Gastrocnemius medialis (tissue), 4 donors: ENCODE measurements at regions not wholly inside any gene's neighbourhood (a gene's known extent, or its start where the extent isn't known, plus 50 kb on each side); places are given as distances from the start of the nearest gene placed in this dataset.

Experiments
- ATAC-seq, 2 donors: fragments of 150-250 bp; one replicate each; pipeline ENCODE4 v1.9.1; 2016
- DNase-seq, 2 donors: peaks; one replicate each; pipeline ENCODE4 v3.0.0-alpha.2; 2019
- H3K27ac ChIP-seq, 4 donors: fragments of 200-600 bp; sonication (generic); 1 replicate in 1 of 4; 2 replicates in 3 of 4; pipeline ENCODE4 v1.5.1; 2016 to 2018; ENCODE audit warnings: mild to moderate bottlenecking in 2 of 4, moderate library complexity in 1 of 4
- H3K27me3 ChIP-seq, 3 donors: fragments of 200-600 bp; sonication (generic) in 2 of 3; 1 replicate in 1 of 3; 2 replicates in 2 of 3; pipeline versions ENCODE4 v1.5.1 to v1.6.0; 2016 to 2019; ENCODE audit warnings: mild to moderate bottlenecking in 1 of 3, moderate library complexity in 1 of 3
- H3K36me3 ChIP-seq, 2 donors: fragments of 200-600 bp; sonication (generic) in 1 of 2; one replicate each; pipeline ENCODE4 v1.5.1; 2017 to 2018
- H3K4me1 ChIP-seq, 2 donors: fragments of 200-600 bp; sonication (generic) in 1 of 2; one replicate each; pipeline ENCODE4 v1.5.1; 2016 to 2017; ENCODE audit warnings: mild to moderate bottlenecking in 2 of 2
- H3K4me3 ChIP-seq, 4 donors: fragments of 200-600 bp; sonication (generic) in 3 of 4; 1 replicate in 1 of 4; 2 replicates in 3 of 4; pipeline ENCODE4 v1.5.1; 2016 to 2019; ENCODE audit warnings: mild to moderate bottlenecking in 2 of 4
- H3K9me3 ChIP-seq, 3 donors: fragments of 200-600 bp; sonication (generic) in 2 of 3; 1 replicate in 1 of 3; 2 replicates in 2 of 3; pipeline ENCODE4 v1.5.1; 2016 to 2019
- CTCF ChIP-seq, 5 experiments: fragments of 450-650 bp in 3 of 5; fragments of 200-600 bp in 2 of 5; sonication (generic) in 2 of 5; IDR thresholded peaks in 4 of 5; conservative IDR thresholded peaks in 1 of 5; 1 replicate in 4 of 5; 2 replicates in 1 of 5; pipeline ENCODE4 v1.5.1; 2016 to 2019; ENCODE audit warnings: antibody characterized with exemption in 5 of 5, mild to moderate bottlenecking in 3 of 5, moderate library complexity in 3 of 5
- POLR2A ChIP-seq, 2 donors: fragments of 450-650 bp; IDR thresholded peaks; one replicate each; pipeline ENCODE4 v1.6.1; 2017; ENCODE audit warnings: antibody characterized with exemption in 2 of 2, mild to moderate bottlenecking in 2 of 2, moderate library complexity in 2 of 2
- in situ Hi-C, 4 donors: fragments of 200-750 bp; cut with MboI; loops; one replicate each; pipeline versions ENCODE4 v1.15.0 to v1.8.0; 2017; ENCODE audit warnings: low sequenced_read_pairs in 4 of 4
- intact Hi-C: fragments of 100-400 bp; cut with DNase I; formaldehyde crosslinking; loops from one replicate; pipeline ENCODE4 v1.15.1; 2023; ENCODE audit warnings: low total_unique reads

- Histone ChIP-seq H3K27me3 (no peaks in the 10 kb centered on the region), H3K4me3 (no peak overlapping the region), H3K9me3 (no peaks in the 10 kb centered on the region), H3K4me1 (no peaks in the 10 kb centered on the region), H3K36me3 (no peaks in the 10 kb centered on the region), H3K27ac (no peak overlapping the region)
- TF ChIP-seq POLR2A (IDR thresholded peaks at IDR 0.05) (no peak), CTCF (IDR thresholded peaks at IDR 0.05 in 4 of 5, conservative IDR thresholded peaks at IDR 0.05 in 1 of 5) (no peak)
- no peak for DNase-seq
- no peak for ATAC-seq
- in situ Hi-C loops (no loop called here), intact Hi-C loops (no loop called here)
Measured at GRCh38 chr10:111789821-111790220, 393.7 kb downstream of the GPAM start.

GRCh38 chr10:111801841-111802240 is 381.7 kb downstream of the GPAM start:
- in situ Hi-C loops (no loop called here), intact Hi-C loops (no loop called here)
- no peak for DNase-seq
- H3K36me3 ChIP-seq, result no peaks in the 10 kb centered on the region
- no peaks in the 10 kb centered on the region for H3K9me3 ChIP-seq
- ATAC-seq, result no peak
- no peak overlapping the region for H3K4me3 ChIP-seq
- no peaks in the 10 kb centered on the region for H3K27me3 ChIP-seq
- H3K27ac ChIP-seq, result no peak overlapping the region
- H3K4me1 ChIP-seq, result no peaks in the 10 kb centered on the region
- TF ChIP-seq CTCF (IDR thresholded peaks at IDR 0.05 in 4 of 5, conservative IDR thresholded peaks at IDR 0.05 in 1 of 5), result no peak
- no peak for TF ChIP-seq POLR2A (IDR thresholded peaks at IDR 0.05)

GRCh38 chr10:111804781-111805180 is 378.8 kb downstream of the GPAM start:
- DNase-seq, result no peak
- intact Hi-C loops, result no loop called here
- ATAC-seq, result no peak
- in situ Hi-C loops, result no loop called here
- H3K27me3 ChIP-seq, result no peaks in the 10 kb centered on the region
- H3K4me3 ChIP-seq, result no peak overlapping the region
- TF ChIP-seq CTCF (IDR thresholded peaks at IDR 0.05 in 4 of 5, conservative IDR thresholded peaks at IDR 0.05 in 1 of 5), result no peak
- TF ChIP-seq POLR2A (IDR thresholded peaks at IDR 0.05), result no peak
- H3K36me3 ChIP-seq, result no peaks in the 10 kb centered on the region
- no peak overlapping the region for H3K27ac ChIP-seq
- H3K4me1 ChIP-seq, result no peaks in the 10 kb centered on the region
- no peaks in the 10 kb centered on the region for H3K9me3 ChIP-seq

GRCh38 chr10:111811517-111811916 is 372.0 kb downstream of the GPAM start:
- no peak for TF ChIP-seq CTCF (IDR thresholded peaks at IDR 0.05 in 4 of 5, conservative IDR thresholded peaks at IDR 0.05 in 1 of 5)
- no peak for TF ChIP-seq POLR2A (IDR thresholded peaks at IDR 0.05)
- no peaks in the 10 kb centered on the region for H3K27me3 ChIP-seq
- in situ Hi-C loops, result no loop called here

GRCh38 chr10:111820471-111820870 is 363.1 kb downstream of the GPAM start:
- Histone ChIP-seq H3K27me3 (no peaks in the 10 kb centered on the region), H3K27ac (no peak overlapping the region), H3K9me3 (no peaks in the 10 kb centered on the region), H3K36me3 (no peaks in the 10 kb centered on the region), H3K4me1 (no peaks in the 10 kb centered on the region), H3K4me3 (no peak overlapping the region)
- intact Hi-C loops, result no loop called here
- TF ChIP-seq CTCF (IDR thresholded peaks at IDR 0.05 in 4 of 5, conservative IDR thresholded peaks at IDR 0.05 in 1 of 5), result no peak
- no peak for TF ChIP-seq POLR2A (IDR thresholded peaks at IDR 0.05)
- DNase-seq (no peak), ATAC-seq (no peak)
- in situ Hi-C loops, result no loop called here

More at GRCh38 chr10:111811517-111811916, 372.0 kb downstream of the GPAM start:
- H3K9me3 ChIP-seq, result no peaks in the 10 kb centered on the region
- ATAC-seq, result no peak
- DNase-seq, result no peak
- intact Hi-C loops, result no loop called here
- H3K36me3 ChIP-seq, result no peaks in the 10 kb centered on the region
- no peaks in the 10 kb centered on the region for H3K4me1 ChIP-seq
- H3K27ac ChIP-seq, result no peak overlapping the region
- H3K4me3 ChIP-seq, result no peak overlapping the region
